ENCODE measurements at regions not wholly inside any gene's neighbourhood (a gene's known extent, or its start where the extent isn't known, plus 50 kb on each side); places are given as distances from the start of the nearest gene placed in this dataset.

- no peak for TF ChIP-seq EZH2phosphoT487 (IDR thresholded peaks at IDR 0.05; ENCODE audit: low read length)
- TF ChIP-seq EZH2 (optimal IDR thresholded peaks at IDR 0.05; ENCODE audit: low read depth, low read length), result no peak
- no peak for TF ChIP-seq CTCF (IDR thresholded peaks at IDR 0.05; ENCODE audit: low read length)
- DNase-seq, result no peak
- no peak overlapping the region for H2AFZ ChIP-seq (ENCODE audit: low read length)
- H3K4me1 ChIP-seq (ENCODE audit: low read length), result no peaks in the 10 kb centered on the region
- H3K9me3 ChIP-seq (replicated peaks; ENCODE audit: insufficient read depth, low read length), result no peaks in the 10 kb centered on the region
- no peak overlapping the region for H3K4me3 ChIP-seq (ENCODE audit: low read length)
- no peaks in the 10 kb centered on the region for H4K20me1 ChIP-seq (ENCODE audit: insufficient read depth, low read length)
- no peaks in the 10 kb centered on the region for H3K79me2 ChIP-seq (ENCODE audit: low read length)
- H3K27me3 ChIP-seq (replicated peaks; ENCODE audit: insufficient read depth, low read length), result no peaks in the 10 kb centered on the region
- no peaks in the 10 kb centered on the region for H3K36me3 ChIP-seq (replicated peaks; ENCODE audit: insufficient read depth, low read length)
- no peak overlapping the region for H3K27ac ChIP-seq (ENCODE audit: low read length)
- no peak overlapping the region for H3K4me2 ChIP-seq (ENCODE audit: low read depth, low read length)
- no peaks in the 10 kb centered on the region for H3F3A ChIP-seq (ENCODE audit: insufficient read depth, low read length)
- H3K9ac ChIP-seq (ENCODE audit: low read length), result no peak overlapping the region
- no peaks in the 10 kb centered on the region for H3K9me2 ChIP-seq (replicated peaks; ENCODE audit: insufficient read depth, low read length)
Observed at GRCh38 chr5:33283243-33283642, 157.5 kb upstream of the TARS1 start.

- Histone ChIP-seq H3K79me2 (ENCODE audit: low read length) (no peaks in the 10 kb centered on the region), H3K4me2 (ENCODE audit: low read depth, low read length) (no peak overlapping the region), H3K9me2 (replicated peaks; ENCODE audit: insufficient read depth, low read length) (no peaks in the 10 kb centered on the region), H4K20me1 (ENCODE audit: insufficient read depth, low read length) (no peaks in the 10 kb centered on the region), H3K27me3 (replicated peaks; ENCODE audit: insufficient read depth, low read length) (no peaks in the 10 kb centered on the region), H2AFZ (ENCODE audit: low read length) (no peak overlapping the region), H3K4me1 (ENCODE audit: low read length) (no peaks in the 10 kb centered on the region), H3K9me3 (replicated peaks; ENCODE audit: insufficient read depth, low read length) (no peaks in the 10 kb centered on the region), H3K9ac (ENCODE audit: low read length) (no peak overlapping the region), H3F3A (ENCODE audit: insufficient read depth, low read length) (no peaks in the 10 kb centered on the region), H3K27ac (ENCODE audit: low read length) (no peak overlapping the region), H3K4me3 (ENCODE audit: low read length) (no peak overlapping the region), H3K36me3 (replicated peaks; ENCODE audit: insufficient read depth, low read length) (no peaks in the 10 kb centered on the region)
- TF ChIP-seq CTCF (IDR thresholded peaks at IDR 0.05; ENCODE audit: low read length) (no peak), EZH2 (optimal IDR thresholded peaks at IDR 0.05; ENCODE audit: low read depth, low read length) (no peak), EZH2phosphoT487 (IDR thresholded peaks at IDR 0.05; ENCODE audit: low read length) (no peak)
- no peak for DNase-seq
Observed at GRCh38 chr5:33284681-33285080, 156.1 kb upstream of the TARS1 start.

GRCh38 chr5:33287242-33287641 is 153.5 kb upstream of the TARS1 start:
- Histone ChIP-seq H3K27me3 (replicated peaks; ENCODE audit: insufficient read depth, low read length) (no peaks in the 10 kb centered on the region), H3F3A (ENCODE audit: insufficient read depth, low read length) (no peaks in the 10 kb centered on the region), H3K9me2 (replicated peaks; ENCODE audit: insufficient read depth, low read length) (no peaks in the 10 kb centered on the region), H3K4me3 (ENCODE audit: low read length) (no peak overlapping the region), H2AFZ (ENCODE audit: low read length) (no peak overlapping the region), H3K4me2 (ENCODE audit: low read depth, low read length) (no peak overlapping the region), H3K9me3 (replicated peaks; ENCODE audit: insufficient read depth, low read length) (no peaks in the 10 kb centered on the region), H3K27ac (ENCODE audit: low read length) (no peak overlapping the region), H3K9ac (ENCODE audit: low read length) (no peak overlapping the region), H3K36me3 (replicated peaks; ENCODE audit: insufficient read depth, low read length) (no peaks in the 10 kb centered on the region), H3K4me1 (ENCODE audit: low read length) (no peaks in the 10 kb centered on the region), H3K79me2 (ENCODE audit: low read length) (no peaks in the 10 kb centered on the region), H4K20me1 (ENCODE audit: insufficient read depth, low read length) (no peaks in the 10 kb centered on the region)
- no peak for DNase-seq
- no peak for TF ChIP-seq CTCF (IDR thresholded peaks at IDR 0.05; ENCODE audit: low read length)
- no peak for TF ChIP-seq EZH2 (optimal IDR thresholded peaks at IDR 0.05; ENCODE audit: low read depth, low read length)
- no peak for TF ChIP-seq EZH2phosphoT487 (IDR thresholded peaks at IDR 0.05; ENCODE audit: low read length)
